HCT116 (cell line): ENCODE measurements at regions not wholly inside any gene's neighbourhood (a gene's known extent, or its start where the extent isn't known, plus 50 kb on each side); places are given as distances from the start of the nearest gene placed in this dataset.

Experiments
- ATAC-seq: fragments of 200-7000 bp; cut with Tn5 transposase; 2 replicates; pipeline ENCODE4 v1.9.1; 2020; ENCODE audit warnings: mild to moderate bottlenecking, moderate library complexity
- BruUV-seq: library from RNA; stranded (reverse); fragments of 400-500 nt; replicated peaks from 2 replicates; lab custom pipeline; 2021; lab: Mats Ljungman, UMichigan
- CTCF ChIA-PET: fragments of 300-600 bp; sonication (Branson Sonifier 250); formaldehyde crosslinking; loops from one replicate; lab custom pipeline; 2021; ENCODE audit warnings: antibody characterized with exemption; lab: Charles Lee
- POLR2A ChIA-PET: fragments of 300-600, 350-600 bp; sonication (Branson Sonifier 250); formaldehyde crosslinking; loops from one replicate; lab custom pipeline; 2021; ENCODE audit warnings: antibody characterized with exemption; lab: Charles Lee
- RAD21 ChIA-PET, 2 experiments: fragments of 300-600 bp; sonication (Branson Sonifier 250); formaldehyde crosslinking; loops; one replicate each; lab custom pipeline; 2023; ENCODE audit warnings: low total read pairs in 2 of 2; ENCODE audit not compliant: uncharacterized antibody in 2 of 2, unreplicated experiment in 2 of 2, low non-redundant PET in 1 of 2; lab: Charles Lee
- DNase-seq: peaks from one replicate; pipeline ENCODE4 v3.0.0-alpha.2; 2010; ENCODE audit warnings: low read depth, low spot score
- H2AFZ ChIP-seq: fragments of 200-600 bp; shearing (Covaris generic), sonication (generic); 2 replicates; pipeline ENCODE4 v1.6.1; 2017; ENCODE audit warnings: low read depth, mixed run types, mixed read lengths, antibody characterized with exemption, low read length; ENCODE audit not compliant: poor library complexity, severe bottlenecking
- H3K27ac ChIP-seq: 2 replicates; pipeline ENCODE4 v1.5.1; 2012; ENCODE audit warnings: low read depth, low read length
- H3K27me3 ChIP-seq: fragments of 200-600 bp; sonication (generic); 2 replicates; pipeline ENCODE4 v1.6.1; 2016; ENCODE audit warnings: mixed run types, low read length, mixed read lengths; ENCODE audit not compliant: insufficient read depth
- H3K36me3 ChIP-seq, 2 experiments: fragments of 200-500 bp in 1 of 2; fragments of 200-600 bp in 1 of 2; sonication (Bioruptor generic) in 1 of 2; sonication (generic) in 1 of 2; 2 replicates each; pipeline versions ENCODE4 v1.5.1 to v1.6.1; 2014 to 2016; ENCODE audit warnings: low read length in 2 of 2, inconsistent platforms in 1 of 2, mixed read lengths in 1 of 2, mixed run types in 1 of 2; ENCODE audit not compliant: insufficient read depth in 2 of 2, control insufficient read depth in 1 of 2
- H3K4me1 ChIP-seq, 2 experiments: fragments of 200-600 bp in 1 of 2; sonication (generic) in 1 of 2; 2 replicates each; pipeline versions ENCODE4 v1.5.1 to v1.6.1; 2012 to 2017; ENCODE audit warnings: low read length in 2 of 2, inconsistent platforms in 1 of 2, mild to moderate bottlenecking in 1 of 2, mixed read lengths in 1 of 2, mixed run types in 1 of 2, moderate library complexity in 1 of 2; ENCODE audit not compliant: insufficient read depth in 2 of 2, control insufficient read depth in 1 of 2
- H3K4me2 ChIP-seq: fragments of 200-600 bp; sonication (generic); 2 replicates; pipeline ENCODE4 v1.6.1; 2017; ENCODE audit warnings: mixed run types, low read length, mixed read lengths
- H3K4me3 ChIP-seq, 2 experiments: fragments of 200-600 bp in 1 of 2; sonication (generic) in 1 of 2; replicated peaks in 1 of 2; 2 replicates each; pipeline ENCODE4 v1.5.1; 2011 to 2016; ENCODE audit warnings: low read length in 2 of 2, control low read depth in 1 of 2, low read depth in 1 of 2, mild to moderate bottlenecking in 1 of 2, mixed read lengths in 1 of 2, mixed run types in 1 of 2
- H3K79me2 ChIP-seq: fragments of 200-600 bp; sonication (generic); 2 replicates; pipeline ENCODE4 v1.6.1; 2017; ENCODE audit warnings: mild to moderate bottlenecking, mixed run types, low read length, moderate library complexity, mixed read lengths; ENCODE audit not compliant: insufficient read depth
- H3K9ac ChIP-seq: fragments of 200-600 bp; sonication (generic); 2 replicates; pipeline ENCODE4 v1.6.1; 2016; ENCODE audit warnings: low read length, mixed read lengths
- H3K9me2 ChIP-seq: fragments of 200-600 bp; sonication (generic), shearing (Covaris generic); 2 replicates; pipeline ENCODE4 v1.6.1; 2017; ENCODE audit warnings: mixed run types, mild to moderate bottlenecking, moderate library complexity; ENCODE audit not compliant: insufficient read depth
- H3K9me3 ChIP-seq, 2 experiments: fragments of 200-500 bp in 1 of 2; fragments of 200-600 bp in 1 of 2; sonication (Bioruptor generic) in 1 of 2; sonication (generic) in 1 of 2; 2 replicates each; pipeline ENCODE4 v1.6.1; 2014 to 2017; ENCODE audit warnings: low read length in 2 of 2, mixed read lengths in 2 of 2, inconsistent platforms in 1 of 2, low read depth in 1 of 2, mild to moderate bottlenecking in 1 of 2, mixed run types in 1 of 2, moderate library complexity in 1 of 2; ENCODE audit not compliant: control insufficient read depth in 1 of 2, insufficient read depth in 1 of 2
- H4K20me1 ChIP-seq: fragments of 200-600 bp; sonication (generic), shearing (Covaris generic); 2 replicates; pipeline ENCODE4 v1.6.1; 2017; ENCODE audit warnings: mixed run types, mild to moderate bottlenecking, moderate library complexity; ENCODE audit not compliant: insufficient read depth
- ATF3 ChIP-seq: IDR thresholded peaks from 2 replicates; pipeline ENCODE4 v1.6.1; 2012
- CEBPB ChIP-seq: IDR thresholded peaks from 2 replicates; pipeline ENCODE4 v1.6.1; 2012; ENCODE audit warnings: low read depth
- CTCF ChIP-seq, 3 experiments: fragments of 200-600 bp in 1 of 3; sonication (generic) in 1 of 3; IDR thresholded peaks in 2 of 3; conservative IDR thresholded peaks in 1 of 3; 2 replicates each; pipeline ENCODE4 v1.5.1; 2012 to 2017; ENCODE audit warnings: low read depth in 2 of 3, low read length in 2 of 3, antibody characterized with exemption in 1 of 3, borderline replicate concordance in 1 of 3, control low read depth in 1 of 3, mild to moderate bottlenecking in 1 of 3, mixed read lengths in 1 of 3, mixed run types in 1 of 3, moderate library complexity in 1 of 3; ENCODE audit not compliant: insufficient read depth in 1 of 3
- ELF1 ChIP-seq: IDR thresholded peaks from 2 replicates; pipeline ENCODE4 v1.6.1; 2012; ENCODE audit warnings: low read depth, borderline replicate concordance
- FOSL1 ChIP-seq: IDR thresholded peaks from 2 replicates; pipeline ENCODE4 v1.6.1; 2012; ENCODE audit warnings: low read depth
- JUND ChIP-seq: IDR thresholded peaks from 2 replicates; pipeline ENCODE4 v1.6.1; 2012
- RAD21 ChIP-seq: IDR thresholded peaks from 2 replicates; pipeline ENCODE4 v1.6.1; 2012; ENCODE audit warnings: low read depth, mild to moderate bottlenecking
- SIN3A ChIP-seq: IDR thresholded peaks from 2 replicates; pipeline ENCODE4 v1.6.1; 2012; ENCODE audit warnings: low read depth
- YY1 ChIP-seq: IDR thresholded peaks from 2 replicates; pipeline ENCODE4 v1.6.1; 2011; ENCODE audit warnings: low read length, low read depth, moderate library complexity, mild to moderate bottlenecking; ENCODE audit not compliant: insufficient replicate concordance; ENCODE audit errors: extremely low read depth
- ZBTB33 ChIP-seq: IDR thresholded peaks from 2 replicates; pipeline ENCODE4 v1.6.1; 2011; ENCODE audit warnings: mild to moderate bottlenecking, low read length, moderate library complexity; ENCODE audit not compliant: insufficient replicate concordance; ENCODE audit errors: extremely low read depth
- ZNF274 ChIP-seq: fragments of 200-500 bp; sonication (Bioruptor generic); IDR thresholded peaks from 2 replicates; pipeline ENCODE4 v1.6.1; 2014; ENCODE audit warnings: mild to moderate bottlenecking, low read depth, low read length, inconsistent platforms
- intact Hi-C: fragments of 100-400 bp; cut with micrococcal nuclease; formaldehyde crosslinking; loops from 2 replicates; pipeline ENCODE4 v1.10.0; 2022

GRCh38 chr4:61143461-61143860, 56.7 kb upstream of the ADGRL3 start:
- Histone ChIP-seq H3K4me3 (no peak overlapping the region), H3K9ac (no peak overlapping the region), H3K27ac (no peak overlapping the region), H3K9me3 (peaks cover 15 to 29% of the 10 kb centered on the region in 2 experiments; a peak in 2 of 4 replicates), H4K20me1 (no peaks in the 10 kb centered on the region), H3K27me3 (no peaks in the 10 kb centered on the region), H2AFZ (no peak overlapping the region), H3K36me3 (no peaks in the 10 kb centered on the region), H3K4me2 (no peak overlapping the region), H3K79me2 (no peaks in the 10 kb centered on the region)
- POLR2A ChIA-PET, result no interaction called here
- no peak for DNase-seq
- RAD21 ChIA-PET, result no interaction called here
- no TSS peak for BruUV-seq
- CTCF ChIA-PET, result no interaction called here
- no peak for ATAC-seq
- intact Hi-C loops, result no loop called here
- no peak for TF ChIP-seq YY1
- TF ChIP-seq JUND, result no peak
- no peak for TF ChIP-seq SIN3A
- TF ChIP-seq ATF3, result no peak
- no peak for TF ChIP-seq CEBPB
- no peak for TF ChIP-seq ZNF274
- no peak for TF ChIP-seq ZBTB33
- TF ChIP-seq RAD21, result no peak
- no peak for TF ChIP-seq CTCF (IDR thresholded peaks at IDR 0.05 in 2 of 3, conservative IDR thresholded peaks at IDR 0.05 in 1 of 3; ENCODE audit: borderline replicate concordance in 1 of 3, insufficient read depth in 1 of 3, low read depth in 2 of 3, low read length in 2 of 3)
- no peak for TF ChIP-seq ELF1
- TF ChIP-seq FOSL1, result no peak
- TF ChIP-seq, all 23 proteins: peak for 0
- Histone ChIP-seq H3K9me2 (no peaks in the 10 kb centered on the region), H3K4me1 (no peaks in the 10 kb centered on the region)
